Kidney epithelial cell (primary cell): ENCODE measurements at regions not wholly inside any gene's neighbourhood (a gene's known extent, or its start where the extent isn't known, plus 50 kb on each side); places are given as distances from the start of the nearest gene placed in this dataset.
"Not testable (repeated sequence)": the region's sequence is repeated elsewhere in the genome, so short reads cannot be mapped to it uniquely, and the experiment has no call there.

ENCODE experiments used
- DNase-seq: peaks from one replicate; pipeline ENCODE4 v3.0.0-alpha.2; 2010; ENCODE audit warnings: low read depth
- H3K27me3 ChIP-seq: 2 replicates; pipeline ENCODE4 v1.6.0; 2011; ENCODE audit warnings: low read length; ENCODE audit not compliant: control insufficient read depth, insufficient read depth
- H3K36me3 ChIP-seq: 2 replicates; pipeline ENCODE4 v1.5.1; 2011; ENCODE audit warnings: low read length; ENCODE audit not compliant: control insufficient read depth, insufficient read depth
- H3K4me3 ChIP-seq: 2 replicates; pipeline ENCODE4 v1.5.1; 2011; ENCODE audit warnings: low read depth, mild to moderate bottlenecking, control low read depth, low read length
- CTCF ChIP-seq: IDR thresholded peaks from 2 replicates; pipeline ENCODE4 v1.5.1; 2011; ENCODE audit warnings: mild to moderate bottlenecking, moderate library complexity, low read length, control low read depth, inconsistent platforms; ENCODE audit not compliant: insufficient read depth, poor library complexity, severe bottlenecking

DNA sequence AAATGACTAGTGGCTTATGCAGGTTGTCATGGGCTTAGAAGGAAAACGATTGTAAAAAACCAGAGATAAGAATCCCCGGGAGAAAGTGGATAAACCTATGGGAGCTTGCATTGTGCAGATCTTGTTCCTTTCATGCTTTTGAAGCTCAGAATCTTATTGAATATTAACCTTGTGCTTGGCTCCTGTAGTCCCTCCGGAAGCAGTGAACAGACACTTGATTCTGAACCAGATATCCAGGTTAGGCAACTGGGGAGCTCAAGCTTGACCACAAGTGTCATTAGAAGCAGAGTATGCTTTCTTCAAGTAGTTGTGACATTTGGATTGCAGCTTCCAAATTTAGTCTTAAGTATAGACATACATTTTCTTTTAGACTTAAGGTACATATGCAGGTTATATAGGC is 212.6 kb upstream of the MOCS1 start:
- Histone ChIP-seq H3K36me3 (no peaks in the 10 kb centered on the region), H3K27me3 (no peaks in the 10 kb centered on the region), H3K4me3 (no peak overlapping the region)
- no peak for TF ChIP-seq CTCF
- no peak for DNase-seq

GRCh38 chr6:40139447-40139846 is 205.2 kb upstream of the MOCS1 start:
- DNase-seq, result no peak
- TF ChIP-seq CTCF, result no peak
- Histone ChIP-seq H3K4me3 (no peak overlapping the region), H3K36me3 (no peaks in the 10 kb centered on the region), H3K27me3 (no peaks in the 10 kb centered on the region)

- no peak for DNase-seq
- no peak for TF ChIP-seq CTCF
- H3K27me3 ChIP-seq, result no peaks in the 10 kb centered on the region
- H3K36me3 ChIP-seq, result no peaks in the 10 kb centered on the region
- no peak overlapping the region for H3K4me3 ChIP-seq
Measured at GRCh38 chr6:40138273-40138720, 204.0 kb upstream of the MOCS1 start.

GRCh38 chr6:40135491-40136072 is 201.3 kb upstream of the MOCS1 start:
- no peak overlapping the region for H3K4me3 ChIP-seq
- H3K36me3 ChIP-seq, result no peaks in the 10 kb centered on the region
- no peak for DNase-seq
- no peak for TF ChIP-seq CTCF
- H3K27me3 ChIP-seq, result no peaks in the 10 kb centered on the region

DNA sequence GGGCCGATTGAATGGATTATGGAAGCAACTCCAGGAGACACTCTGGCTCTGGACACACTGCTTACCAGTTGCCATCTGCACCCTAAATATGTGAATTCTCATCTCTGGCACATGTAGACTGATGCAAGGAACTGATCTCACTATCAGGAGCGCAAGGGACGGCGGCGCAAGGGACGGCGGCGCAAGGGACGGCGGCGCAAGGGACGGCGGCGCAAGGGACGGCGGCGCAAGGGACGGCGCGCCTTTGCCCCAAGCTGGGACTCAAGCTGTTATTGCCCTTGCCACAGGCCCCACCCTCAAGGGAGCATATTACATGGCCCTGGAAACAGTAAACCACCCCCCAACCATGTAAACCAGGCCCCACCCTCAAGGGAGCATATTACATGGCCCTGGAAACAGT is 199.7 kb upstream of the MOCS1 start:
- DNase-seq, H3K36me3 ChIP-seq, H3K4me3 ChIP-seq, H3K27me3 ChIP-seq: not testable (repeated sequence)

DNA sequence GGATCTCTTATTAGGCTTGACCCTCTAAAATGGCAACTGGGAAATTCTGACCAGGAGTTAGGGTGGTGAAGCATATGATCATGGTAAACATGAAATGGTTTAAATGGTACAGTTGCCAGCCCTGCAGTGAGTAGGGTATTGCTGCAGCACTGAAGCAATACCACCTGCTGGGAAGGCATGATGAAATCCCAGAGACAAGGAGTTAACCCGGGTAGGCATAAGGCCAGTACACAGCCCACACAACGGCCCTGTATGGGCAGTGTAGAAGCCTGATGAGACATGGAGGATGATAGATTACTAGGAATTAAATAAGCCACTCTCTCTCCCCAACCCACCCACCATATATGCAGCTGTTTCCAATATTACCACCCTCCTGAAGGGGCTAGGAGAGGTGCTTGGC is 197.4 kb upstream of the MOCS1 start:
- no peak overlapping the region for H3K4me3 ChIP-seq
- no peak for TF ChIP-seq CTCF
- H3K36me3 ChIP-seq, result no peaks in the 10 kb centered on the region
- no peak for DNase-seq
- H3K27me3 ChIP-seq, result no peaks in the 10 kb centered on the region
